Right lobe of liver (tissue), 6 donors: ENCODE measurements at regions not wholly inside any gene's neighbourhood (a gene's known extent, or its start where the extent isn't known, plus 50 kb on each side); places are given as distances from the start of the nearest gene placed in this dataset.

ENCODE experiments used
- ATAC-seq, 4 donors: fragments of 200-7000 bp; cut with Tn5 transposase; one replicate each; pipeline ENCODE4 v1.9.1; 2020; ENCODE audit warnings: mild to moderate bottlenecking in 4 of 4, moderate library complexity in 4 of 4
- DNase-seq, 3 donors: peaks; one replicate each; pipeline ENCODE4 v3.0.0-alpha.2; 2020
- H3K27ac ChIP-seq, 3 donors: fragments of 200-600 bp; one replicate each; pipeline ENCODE4 v1.8.0; 2022
- H3K27me3 ChIP-seq, 2 donors: fragments of 200-600 bp; one replicate each; pipeline ENCODE4 v1.8.0; 2022
- H3K36me3 ChIP-seq, 4 donors: fragments of 200-600 bp; sonication (generic) in 1 of 4; one replicate each; pipeline versions ENCODE4 v1.5.1 to v1.8.0; 2017 to 2022; ENCODE audit warnings: control low read depth in 1 of 4
- H3K4me1 ChIP-seq, 4 donors: fragments of 200-600 bp; sonication (generic) in 1 of 4; one replicate each; pipeline versions ENCODE4 v1.5.1 to v1.8.0; 2017 to 2022; ENCODE audit warnings: control low read depth in 1 of 4
- H3K4me3 ChIP-seq, 3 donors: fragments of 200-600 bp; one replicate each; pipeline ENCODE4 v1.8.0; 2022
- H3K9me3 ChIP-seq, 4 donors: fragments of 200-600 bp; sonication (generic) in 1 of 4; one replicate each; pipeline versions ENCODE4 v1.5.1 to v1.8.0; 2017 to 2022; ENCODE audit warnings: control low read depth in 1 of 4
- CTCF ChIP-seq, 4 donors: fragments of 200-600 bp in 3 of 4; fragments of 450-650 bp in 1 of 4; IDR thresholded peaks; one replicate each; pipeline versions ENCODE4 v1.5.1 to v1.8.0; 2016 to 2022; ENCODE audit warnings: antibody characterized with exemption in 4 of 4, mild to moderate bottlenecking in 2 of 4
- POLR2A ChIP-seq: fragments of 450-650 bp; IDR thresholded peaks from one replicate; pipeline ENCODE4 v1.6.1; 2017; ENCODE audit warnings: antibody characterized with exemption, mild to moderate bottlenecking
- WGBS: methylation state at CpG from one replicate; pipeline ENCODE4 v1.1.6; 2018; ENCODE audit warnings: low coverage, low lambda C conversion rate; ENCODE audit not compliant: insufficient coverage; ENCODE audit errors: missing lambda C conversion rate; 5-methylcytosine and 5-hydroxymethylcytosine counted together
- intact Hi-C, 2 donors: fragments of 100-400 bp; cut with DNase I; formaldehyde crosslinking; loops; one replicate each; pipeline versions ENCODE4 v1.11.2 to v1.14.1; 2022
- donor health status: DM: no; HTN: yes; CAD: no.
- donor health status: DM: no; HTN: no; CAD: no.
- donor health status: DM: no; HTN: no; CAD: no.
- donor health status: DM: no; HTN: yes; CAD: no.
- donor health status: DM: no; HTN: yes; CAD: no.

GRCh38 chr13:72199640-72200039, 332.6 kb upstream of the DACH1 start:
- Histone ChIP-seq H3K4me3 (no peak overlapping the region), H3K27ac (no peak overlapping the region), H3K9me3 (no peaks in the 10 kb centered on the region), H3K27me3 (no peaks in the 10 kb centered on the region), H3K4me1 (no peaks in the 10 kb centered on the region), H3K36me3 (no peaks in the 10 kb centered on the region)
- no peak for DNase-seq
- 33% methylated on average over 2 of the region's 2 CpGs for WGBS
- no peak for TF ChIP-seq POLR2A
- no peak for TF ChIP-seq CTCF (IDR thresholded peaks at IDR 0.05)
- ATAC-seq = no peak
- intact Hi-C loops = no loop called here

- Histone ChIP-seq H3K4me1 (no peaks in the 10 kb centered on the region), H3K27me3 (no peaks in the 10 kb centered on the region), H3K9me3 (no peaks in the 10 kb centered on the region), H3K4me3 (no peak overlapping the region), H3K27ac (no peak overlapping the region), H3K36me3 (no peaks in the 10 kb centered on the region)
- 71% methylated on average over 2 of the region's 2 CpGs for WGBS
- intact Hi-C loops = no loop called here
- TF ChIP-seq POLR2A (no peak), CTCF (IDR thresholded peaks at IDR 0.05) (no peak)
- ATAC-seq = no peak
- no peak for DNase-seq
Measured at GRCh38 chr13:72198967-72199560, 332.1 kb upstream of the DACH1 start.

GRCh38 chr13:72198042-72198441, 331.0 kb upstream of the DACH1 start:
- ATAC-seq (no peak), DNase-seq (no peak)
- no peaks in the 10 kb centered on the region for H3K27me3 ChIP-seq
- TF ChIP-seq POLR2A (no peak), CTCF (IDR thresholded peaks at IDR 0.05) (no peak)
- H3K27ac ChIP-seq = no peak overlapping the region
- WGBS = 36% methylated on average over 3 of the region's 3 CpGs
- H3K4me3 ChIP-seq = no peak overlapping the region
- no peaks in the 10 kb centered on the region for H3K36me3 ChIP-seq
- intact Hi-C loops = no loop called here
- H3K9me3 ChIP-seq = no peaks in the 10 kb centered on the region
- no peaks in the 10 kb centered on the region for H3K4me1 ChIP-seq

GRCh38 chr13:72195044-72195704, 328.2 kb upstream of the DACH1 start:
- Histone ChIP-seq H3K4me1 (no peaks in the 10 kb centered on the region), H3K9me3 (no peaks in the 10 kb centered on the region), H3K27ac (no peak overlapping the region), H3K4me3 (no peak overlapping the region), H3K27me3 (no peaks in the 10 kb centered on the region), H3K36me3 (no peaks in the 10 kb centered on the region)
- DNase-seq = no peak
- intact Hi-C loops = no loop called here
- ATAC-seq = no peak
- TF ChIP-seq POLR2A (no peak), CTCF (IDR thresholded peaks at IDR 0.05) (no peak)
- WGBS = 56% methylated on average over 3 of the region's 3 CpGs
